ENCODE measurements at regions not wholly inside any gene's neighbourhood (a gene's known extent, or its start where the extent isn't known, plus 50 kb on each side); places are given as distances from the start of the nearest gene placed in this dataset.

DNA sequence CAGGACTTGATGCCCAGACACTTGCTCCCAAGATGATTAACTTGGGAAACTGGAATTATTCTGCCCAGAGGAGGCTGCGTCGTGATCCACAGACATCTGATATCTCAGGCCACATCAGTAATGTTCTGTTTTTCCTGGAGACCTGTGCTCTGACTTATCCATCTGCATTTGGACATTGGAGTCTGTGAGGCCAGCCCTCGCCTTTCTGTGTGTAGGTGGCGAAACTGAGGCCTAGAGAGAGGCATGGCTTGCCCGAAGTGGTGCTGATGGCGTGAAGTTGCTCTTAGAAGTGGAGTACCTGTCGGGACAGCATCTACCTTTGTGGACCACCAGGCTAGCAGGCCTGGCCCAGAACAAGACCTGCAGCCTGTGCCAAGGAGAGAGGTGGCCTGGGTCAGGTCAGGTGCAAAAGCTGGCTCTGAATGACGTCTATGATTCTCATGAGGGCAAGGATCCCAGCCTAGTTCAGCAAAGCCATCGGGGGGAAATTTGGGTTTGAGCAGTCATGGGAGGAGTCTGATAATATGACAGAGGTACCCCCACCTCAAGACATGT lies 186.8 kb upstream of the ZNF469 start (continued):
- TF ChIP-seq, protein P1, sequence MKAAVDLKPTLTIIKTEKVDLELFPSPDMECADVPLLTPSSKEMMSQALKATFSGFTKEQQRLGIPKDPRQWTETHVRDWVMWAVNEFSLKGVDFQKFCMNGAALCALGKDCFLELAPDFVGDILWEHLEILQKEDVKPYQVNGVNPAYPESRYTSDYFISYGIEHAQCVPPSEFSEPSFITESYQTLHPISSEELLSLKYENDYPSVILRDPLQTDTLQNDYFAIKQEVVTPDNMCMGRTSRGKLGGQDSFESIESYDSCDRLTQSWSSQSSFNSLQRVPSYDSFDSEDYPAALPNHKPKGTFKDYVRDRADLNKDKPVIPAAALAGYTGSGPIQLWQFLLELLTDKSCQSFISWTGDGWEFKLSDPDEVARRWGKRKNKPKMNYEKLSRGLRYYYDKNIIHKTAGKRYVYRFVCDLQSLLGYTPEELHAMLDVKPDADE (IDR thresholded peaks at IDR 0.05): no peak
- TF ChIP-seq POLR2AphosphoS5 (IDR thresholded peaks at IDR 0.05; ENCODE audit: low read depth): no peak
- TF ChIP-seq, protein P2, sequence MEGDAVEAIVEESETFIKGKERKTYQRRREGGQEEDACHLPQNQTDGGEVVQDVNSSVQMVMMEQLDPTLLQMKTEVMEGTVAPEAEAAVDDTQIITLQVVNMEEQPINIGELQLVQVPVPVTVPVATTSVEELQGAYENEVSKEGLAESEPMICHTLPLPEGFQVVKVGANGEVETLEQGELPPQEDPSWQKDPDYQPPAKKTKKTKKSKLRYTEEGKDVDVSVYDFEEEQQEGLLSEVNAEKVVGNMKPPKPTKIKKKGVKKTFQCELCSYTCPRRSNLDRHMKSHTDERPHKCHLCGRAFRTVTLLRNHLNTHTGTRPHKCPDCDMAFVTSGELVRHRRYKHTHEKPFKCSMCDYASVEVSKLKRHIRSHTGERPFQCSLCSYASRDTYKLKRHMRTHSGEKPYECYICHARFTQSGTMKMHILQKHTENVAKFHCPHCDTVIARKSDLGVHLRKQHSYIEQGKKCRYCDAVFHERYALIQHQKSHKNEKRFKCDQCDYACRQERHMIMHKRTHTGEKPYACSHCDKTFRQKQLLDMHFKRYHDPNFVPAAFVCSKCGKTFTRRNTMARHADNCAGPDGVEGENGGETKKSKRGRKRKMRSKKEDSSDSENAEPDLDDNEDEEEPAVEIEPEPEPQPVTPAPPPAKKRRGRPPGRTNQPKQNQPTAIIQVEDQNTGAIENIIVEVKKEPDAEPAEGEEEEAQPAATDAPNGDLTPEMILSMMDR (conservative IDR thresholded peaks at IDR 0.05; ENCODE audit: low read depth in 2 of 2): no peak
- TF ChIP-seq ZNF114 (CRISPR knock-in tag; IDR thresholded peaks at IDR 0.05): no peak
- no peak for TF ChIP-seq JUNB (IDR thresholded peaks at IDR 0.05; ENCODE audit: unreplicated experiment)
- TF ChIP-seq, protein P3, sequence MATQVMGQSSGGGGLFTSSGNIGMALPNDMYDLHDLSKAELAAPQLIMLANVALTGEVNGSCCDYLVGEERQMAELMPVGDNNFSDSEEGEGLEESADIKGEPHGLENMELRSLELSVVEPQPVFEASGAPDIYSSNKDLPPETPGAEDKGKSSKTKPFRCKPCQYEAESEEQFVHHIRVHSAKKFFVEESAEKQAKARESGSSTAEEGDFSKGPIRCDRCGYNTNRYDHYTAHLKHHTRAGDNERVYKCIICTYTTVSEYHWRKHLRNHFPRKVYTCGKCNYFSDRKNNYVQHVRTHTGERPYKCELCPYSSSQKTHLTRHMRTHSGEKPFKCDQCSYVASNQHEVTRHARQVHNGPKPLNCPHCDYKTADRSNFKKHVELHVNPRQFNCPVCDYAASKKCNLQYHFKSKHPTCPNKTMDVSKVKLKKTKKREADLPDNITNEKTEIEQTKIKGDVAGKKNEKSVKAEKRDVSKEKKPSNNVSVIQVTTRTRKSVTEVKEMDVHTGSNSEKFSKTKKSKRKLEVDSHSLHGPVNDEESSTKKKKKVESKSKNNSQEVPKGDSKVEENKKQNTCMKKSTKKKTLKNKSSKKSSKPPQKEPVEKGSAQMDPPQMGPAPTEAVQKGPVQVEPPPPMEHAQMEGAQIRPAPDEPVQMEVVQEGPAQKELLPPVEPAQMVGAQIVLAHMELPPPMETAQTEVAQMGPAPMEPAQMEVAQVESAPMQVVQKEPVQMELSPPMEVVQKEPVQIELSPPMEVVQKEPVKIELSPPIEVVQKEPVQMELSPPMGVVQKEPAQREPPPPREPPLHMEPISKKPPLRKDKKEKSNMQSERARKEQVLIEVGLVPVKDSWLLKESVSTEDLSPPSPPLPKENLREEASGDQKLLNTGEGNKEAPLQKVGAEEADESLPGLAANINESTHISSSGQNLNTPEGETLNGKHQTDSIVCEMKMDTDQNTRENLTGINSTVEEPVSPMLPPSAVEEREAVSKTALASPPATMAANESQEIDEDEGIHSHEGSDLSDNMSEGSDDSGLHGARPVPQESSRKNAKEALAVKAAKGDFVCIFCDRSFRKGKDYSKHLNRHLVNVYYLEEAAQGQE (IDR thresholded peaks at IDR 0.05; ENCODE audit: unreplicated experiment): no peak
- TF ChIP-seq ZNF331 (CRISPR knock-in tag; IDR thresholded peaks at IDR 0.05; ENCODE audit: low read depth): no peak
- TF ChIP-seq STAT1 (IDR thresholded peaks at IDR 0.05; ENCODE audit: unreplicated experiment): no peak
- no peak for TF ChIP-seq NANOG (IDR thresholded peaks at IDR 0.05; ENCODE audit: borderline replicate concordance)

DNA sequence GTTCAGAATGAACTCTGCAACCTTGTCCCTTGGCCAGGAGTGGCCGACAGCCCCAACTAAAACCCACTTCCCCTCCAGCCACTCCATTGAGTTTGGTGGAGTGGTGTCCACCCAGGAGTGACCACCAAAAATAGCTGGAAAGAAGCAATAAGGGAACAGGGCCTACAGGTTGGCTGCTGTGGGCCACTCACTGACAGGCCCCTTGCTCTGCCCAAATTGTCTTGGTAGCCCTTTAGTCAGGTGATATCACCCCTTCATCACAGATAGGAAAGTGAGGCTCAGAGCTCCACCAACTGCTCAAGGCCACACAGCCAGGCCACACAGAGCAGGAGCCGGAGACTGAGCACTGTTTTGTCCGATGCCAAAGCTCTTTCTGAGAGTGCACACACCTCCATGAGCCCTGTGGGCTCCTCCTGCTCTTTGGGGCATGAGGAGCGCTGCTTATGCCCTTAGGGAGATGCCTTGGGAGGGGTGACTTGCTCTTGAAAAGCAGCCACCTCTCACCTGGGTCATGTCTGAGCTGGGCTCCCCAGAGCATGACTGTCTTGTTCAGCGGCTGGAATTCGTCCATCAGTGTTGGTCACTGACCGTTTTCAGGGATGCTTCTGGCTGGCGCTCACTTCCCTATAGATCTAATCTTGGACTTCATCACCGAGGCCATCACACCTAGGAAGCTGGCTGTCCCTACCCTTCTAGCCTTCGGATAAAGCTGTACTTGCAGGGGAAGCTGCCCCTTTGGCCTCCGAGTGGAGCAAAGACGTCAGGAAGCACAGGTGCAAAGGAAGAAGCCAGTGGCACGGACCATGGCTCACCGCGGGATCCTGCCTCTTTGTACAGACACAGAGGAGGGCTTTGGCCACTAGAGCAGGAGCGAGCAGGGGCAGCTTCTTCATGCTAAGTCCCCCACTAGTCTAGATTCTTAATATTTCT lies 186.0 kb upstream of the ZNF469 start:
- H3K27me3 ChIP-seq (ENCODE audit: insufficient read depth): no peaks in the 10 kb centered on the region
- no peak for DNase-seq (ENCODE audit: low spot score)
- no peaks in the 10 kb centered on the region for H3K79me2 ChIP-seq (replicated peaks; ENCODE audit: insufficient read depth)
- Mint-ChIP-seq H3K4me1 (no peaks in the 10 kb centered on the region; the same call in 2 of the 3 replicates), H3K9me3 (peaks cover 5% of the 10 kb centered on the region), H3K4me3 (no peak overlapping the region), H3K27me3 (ENCODE audit: insufficient read depth, low read depth, poor library complexity) (no peaks in the 10 kb centered on the region), H3K36me3 (ENCODE audit: low read depth) (peaks cover 3% of the 10 kb centered on the region; the same call in 2 of the 3 replicates), H3K27ac (no peak overlapping the region)
- H3K27ac ChIP-seq (ENCODE audit: low read depth): no peak overlapping the region
- no peak overlapping the region for H2AFZ ChIP-seq
- H4K20me1 ChIP-seq (replicated peaks; ENCODE audit: insufficient read depth): no peaks in the 10 kb centered on the region
- no peaks in the 10 kb centered on the region for H3K36me3 ChIP-seq (ENCODE audit: insufficient read depth)
- H3F3A ChIP-seq (replicated peaks; ENCODE audit: low read depth): no peaks in the 10 kb centered on the region
- no peak overlapping the region for H3K4me3 ChIP-seq
- H3K4me2 ChIP-seq: no peak overlapping the region
- no peaks in the 10 kb centered on the region for H3K9me2 ChIP-seq (ENCODE audit: insufficient read depth)
- no peak for ATAC-seq
- no peaks in the 10 kb centered on the region for H3K4me1 ChIP-seq (ENCODE audit: insufficient read depth)
- TF ChIP-seq, protein P4, sequence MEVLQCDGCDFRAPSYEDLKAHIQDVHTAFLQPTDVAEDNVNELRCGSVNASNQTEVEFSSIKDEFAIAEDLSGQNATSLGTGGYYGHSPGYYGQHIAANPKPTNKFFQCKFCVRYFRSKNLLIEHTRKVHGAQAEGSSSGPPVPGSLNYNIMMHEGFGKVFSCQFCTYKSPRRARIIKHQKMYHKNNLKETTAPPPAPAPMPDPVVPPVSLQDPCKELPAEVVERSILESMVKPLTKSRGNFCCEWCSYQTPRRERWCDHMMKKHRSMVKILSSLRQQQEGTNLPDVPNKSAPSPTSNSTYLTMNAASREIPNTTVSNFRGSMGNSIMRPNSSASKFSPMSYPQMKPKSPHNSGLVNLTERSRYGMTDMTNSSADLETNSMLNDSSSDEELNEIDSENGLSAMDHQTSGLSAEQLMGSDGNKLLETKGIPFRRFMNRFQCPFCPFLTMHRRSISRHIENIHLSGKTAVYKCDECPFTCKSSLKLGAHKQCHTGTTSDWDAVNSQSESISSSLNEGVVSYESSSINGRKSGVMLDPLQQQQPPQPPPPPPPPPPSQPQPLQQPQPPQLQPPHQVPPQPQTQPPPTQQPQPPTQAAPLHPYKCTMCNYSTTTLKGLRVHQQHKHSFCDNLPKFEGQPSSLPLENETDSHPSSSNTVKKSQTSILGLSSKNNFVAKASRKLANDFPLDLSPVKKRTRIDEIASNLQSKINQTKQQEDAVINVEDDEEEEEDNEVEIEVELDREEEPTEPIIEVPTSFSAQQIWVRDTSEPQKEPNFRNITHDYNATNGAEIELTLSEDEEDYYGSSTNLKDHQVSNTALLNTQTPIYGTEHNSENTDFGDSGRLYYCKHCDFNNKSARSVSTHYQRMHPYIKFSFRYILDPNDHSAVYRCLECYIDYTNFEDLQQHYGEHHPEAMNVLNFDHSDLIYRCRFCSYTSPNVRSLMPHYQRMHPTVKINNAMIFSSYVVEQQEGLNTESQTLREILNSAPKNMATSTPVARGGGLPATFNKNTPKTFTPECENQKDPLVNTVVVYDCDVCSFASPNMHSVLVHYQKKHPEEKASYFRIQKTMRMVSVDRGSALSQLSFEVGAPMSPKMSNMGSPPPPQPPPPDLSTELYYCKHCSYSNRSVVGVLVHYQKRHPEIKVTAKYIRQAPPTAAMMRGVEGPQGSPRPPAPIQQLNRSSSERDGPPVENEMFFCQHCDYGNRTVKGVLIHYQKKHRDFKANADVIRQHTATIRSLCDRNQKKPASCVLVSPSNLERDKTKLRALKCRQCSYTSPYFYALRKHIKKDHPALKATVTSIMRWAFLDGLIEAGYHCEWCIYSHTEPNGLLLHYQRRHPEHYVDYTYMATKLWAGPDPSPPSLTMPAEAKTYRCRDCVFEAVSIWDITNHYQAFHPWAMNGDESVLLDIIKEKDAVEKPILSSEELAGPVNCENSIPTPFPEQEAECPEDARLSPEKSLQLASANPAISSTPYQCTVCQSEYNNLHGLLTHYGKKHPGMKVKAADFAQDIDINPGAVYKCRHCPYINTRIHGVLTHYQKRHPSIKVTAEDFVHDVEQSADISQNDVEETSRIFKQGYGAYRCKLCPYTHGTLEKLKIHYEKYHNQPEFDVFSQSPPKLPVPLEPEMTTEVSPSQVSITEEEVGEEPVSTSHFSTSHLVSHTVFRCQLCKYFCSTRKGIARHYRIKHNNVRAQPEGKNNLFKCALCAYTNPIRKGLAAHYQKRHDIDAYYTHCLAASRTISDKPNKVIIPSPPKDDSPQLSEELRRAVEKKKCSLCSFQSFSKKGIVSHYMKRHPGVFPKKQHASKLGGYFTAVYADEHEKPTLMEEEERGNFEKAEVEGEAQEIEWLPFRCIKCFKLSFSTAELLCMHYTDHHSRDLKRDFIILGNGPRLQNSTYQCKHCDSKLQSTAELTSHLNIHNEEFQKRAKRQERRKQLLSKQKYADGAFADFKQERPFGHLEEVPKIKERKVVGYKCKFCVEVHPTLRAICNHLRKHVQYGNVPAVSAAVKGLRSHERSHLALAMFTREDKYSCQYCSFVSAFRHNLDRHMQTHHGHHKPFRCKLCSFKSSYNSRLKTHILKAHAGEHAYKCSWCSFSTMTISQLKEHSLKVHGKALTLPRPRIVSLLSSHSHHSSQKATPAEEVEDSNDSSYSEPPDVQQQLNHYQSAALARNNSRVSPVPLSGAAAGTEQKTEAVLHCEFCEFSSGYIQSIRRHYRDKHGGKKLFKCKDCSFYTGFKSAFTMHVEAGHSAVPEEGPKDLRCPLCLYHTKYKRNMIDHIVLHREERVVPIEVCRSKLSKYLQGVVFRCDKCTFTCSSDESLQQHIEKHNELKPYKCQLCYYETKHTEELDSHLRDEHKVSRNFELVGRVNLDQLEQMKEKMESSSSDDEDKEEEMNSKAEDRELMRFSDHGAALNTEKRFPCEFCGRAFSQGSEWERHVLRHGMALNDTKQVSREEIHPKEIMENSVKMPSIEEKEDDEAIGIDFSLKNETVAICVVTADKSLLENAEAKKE (CRISPR knock-in tag; IDR thresholded peaks at IDR 0.05): no peak
